PC-3 (cell line): ENCODE measurements at regions not wholly inside any gene's neighbourhood (a gene's known extent, or its start where the extent isn't known, plus 50 kb on each side); places are given as distances from the start of the nearest gene placed in this dataset.

Experiments used
- ATAC-seq: fragments of 200-7000 bp; cut with Tn5 transposase; 2 replicates; pipeline ENCODE4 v1.9.1; 2020; ENCODE audit warnings: mild to moderate bottlenecking, moderate library complexity
- BruUV-seq: library from RNA; stranded (reverse); fragments of 400-500 nt; replicated peaks from 2 replicates; lab custom pipeline; 2021; lab: Mats Ljungman, UMichigan
- CTCF ChIA-PET: fragments of 300-600 bp; sonication (Branson Sonifier 250); formaldehyde crosslinking; loops from one replicate; lab custom pipeline; 2022; ENCODE audit warnings: antibody characterized with exemption; lab: Charles Lee
- POLR2A ChIA-PET: fragments of 300-600 bp; sonication (Branson Sonifier 250); formaldehyde crosslinking; loops from one replicate; lab custom pipeline; 2022; ENCODE audit warnings: antibody characterized with exemption; ENCODE audit not compliant: unreplicated experiment; lab: Charles Lee
- DNase-seq: peaks from one replicate; pipeline ENCODE4 v3.0.0-alpha.2; 2015
- H2AFZ ChIP-seq: fragments of 300-600 bp; sonication (generic); 2 replicates; pipeline ENCODE4 v1.6.0; 2016; ENCODE audit warnings: antibody characterized with exemption, low read length
- H3F3A ChIP-seq: fragments of 300-600 bp; sonication (generic); one replicate; pipeline ENCODE4 v1.6.0; 2017; ENCODE audit warnings: antibody characterized with exemption, low read length, control low read depth, mild to moderate bottlenecking; ENCODE audit not compliant: unreplicated experiment
- H3K27ac ChIP-seq: fragments of 300-600 bp; sonication (generic); 2 replicates; pipeline ENCODE4 v1.5.1; 2016; ENCODE audit warnings: mild to moderate bottlenecking, low read length
- H3K27me3 ChIP-seq: fragments of 300-600 bp; sonication (generic); 2 replicates; pipeline ENCODE4 v1.6.1; 2016; ENCODE audit warnings: low read length, mixed read lengths
- H3K36me3 ChIP-seq: fragments of 300-600 bp; sonication (generic); 2 replicates; pipeline ENCODE4 v1.6.1; 2016; ENCODE audit warnings: low read depth, mixed run types, low read length, mixed read lengths
- H3K4me1 ChIP-seq: fragments of 300-600 bp; sonication (generic); 2 replicates; pipeline ENCODE4 v1.5.1; 2016; ENCODE audit warnings: low read length; ENCODE audit not compliant: insufficient read depth
- H3K4me2 ChIP-seq: fragments of 300-600 bp; sonication (generic); 2 replicates; pipeline ENCODE4 v1.6.0; 2016; ENCODE audit warnings: low read length
- H3K4me3 ChIP-seq: fragments of 300-600 bp; sonication (generic); 2 replicates; pipeline ENCODE4 v1.5.1; 2016; ENCODE audit warnings: mild to moderate bottlenecking, low read length, mixed read lengths
- H3K79me2 ChIP-seq: fragments of 300-600 bp; sonication (generic); 2 replicates; pipeline ENCODE4 v1.6.1; 2017; ENCODE audit warnings: low read length, mixed read lengths
- H3K9ac ChIP-seq: fragments of 300-600 bp; sonication (generic); 2 replicates; pipeline ENCODE4 v1.6.0; 2016; ENCODE audit warnings: mild to moderate bottlenecking, low read length
- H3K9me2 ChIP-seq: fragments of 300-600 bp; sonication (generic); replicated peaks from 2 replicates; pipeline ENCODE4 v1.6.1; 2016; ENCODE audit warnings: mixed run types, low read length, mixed read lengths
- H3K9me3 ChIP-seq: fragments of 300-600 bp; sonication (generic); 2 replicates; pipeline ENCODE4 v1.6.1; 2016; ENCODE audit warnings: low read length, mixed read lengths
- H4K20me1 ChIP-seq: fragments of 300-600 bp; sonication (generic); 2 replicates; pipeline ENCODE4 v1.6.1; 2016; ENCODE audit warnings: low read length, mixed read lengths
- EZH2 ChIP-seq: fragments of 300-600 bp; sonication (generic); IDR thresholded peaks from one replicate; pipeline ENCODE4 v1.6.1; 2017; ENCODE audit warnings: antibody characterized with exemption, mild to moderate bottlenecking, low read length; ENCODE audit not compliant: unreplicated experiment
- EZH2phosphoT487 ChIP-seq: fragments of 300-600 bp; sonication (generic); IDR thresholded peaks from 2 replicates; pipeline ENCODE4 v1.6.1; 2018; ENCODE audit warnings: mild to moderate bottlenecking, antibody characterized with exemption, low read length, borderline replicate concordance
- intact Hi-C: fragments of 100-400 bp; cut with micrococcal nuclease; formaldehyde crosslinking; loops from 2 replicates; pipeline ENCODE4 v1.9.0; 2023
- TF ChIP-seq, protein P1 (sequence below): fragments of 300-600 bp; sonication (generic); conservative IDR thresholded peaks from 2 replicates; pipeline ENCODE4 v1.5.1; 2017; ENCODE audit warnings: antibody characterized with exemption, low read depth, mild to moderate bottlenecking, low read length

DNA sequence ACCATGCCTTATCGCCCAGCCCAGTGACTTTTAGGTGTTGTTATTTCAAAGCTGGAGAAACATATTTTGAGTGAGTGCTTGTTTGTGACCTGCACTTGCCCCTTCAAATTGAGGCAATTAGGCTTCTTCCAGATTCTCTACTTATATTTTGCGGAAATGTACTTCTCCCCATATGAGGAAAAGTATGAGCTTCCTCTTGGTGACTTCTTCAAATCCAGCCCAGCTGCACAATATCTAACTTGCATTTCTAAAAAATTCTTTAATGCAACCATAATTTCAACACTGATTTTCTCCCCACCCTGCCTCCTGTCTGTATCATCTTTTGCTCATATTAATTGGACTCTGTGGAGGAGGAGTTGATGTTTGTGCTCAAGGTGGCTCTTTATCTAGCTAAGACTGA, 391.2 kb upstream of the POU3F3 start:
- Histone ChIP-seq H3K9ac (no peak overlapping the region), H2AFZ (no peak overlapping the region), H3K27ac (no peak overlapping the region), H3K79me2 (no peaks in the 10 kb centered on the region), H3K9me3 (no peaks in the 10 kb centered on the region), H3K27me3 (no peaks in the 10 kb centered on the region), H3K4me1 (no peaks in the 10 kb centered on the region), H3K9me2 (no peaks in the 10 kb centered on the region), H3K4me3 (no peak overlapping the region), H3K36me3 (no peaks in the 10 kb centered on the region), H3F3A (no peaks in the 10 kb centered on the region), H4K20me1 (no peaks in the 10 kb centered on the region), H3K4me2 (no peak overlapping the region)
- no TSS peak for BruUV-seq
- DNase-seq (no peak), ATAC-seq (no peak)
- CTCF ChIA-PET, result no interaction called here
- intact Hi-C loops, result no loop called here
- TF ChIP-seq, protein P1, sequence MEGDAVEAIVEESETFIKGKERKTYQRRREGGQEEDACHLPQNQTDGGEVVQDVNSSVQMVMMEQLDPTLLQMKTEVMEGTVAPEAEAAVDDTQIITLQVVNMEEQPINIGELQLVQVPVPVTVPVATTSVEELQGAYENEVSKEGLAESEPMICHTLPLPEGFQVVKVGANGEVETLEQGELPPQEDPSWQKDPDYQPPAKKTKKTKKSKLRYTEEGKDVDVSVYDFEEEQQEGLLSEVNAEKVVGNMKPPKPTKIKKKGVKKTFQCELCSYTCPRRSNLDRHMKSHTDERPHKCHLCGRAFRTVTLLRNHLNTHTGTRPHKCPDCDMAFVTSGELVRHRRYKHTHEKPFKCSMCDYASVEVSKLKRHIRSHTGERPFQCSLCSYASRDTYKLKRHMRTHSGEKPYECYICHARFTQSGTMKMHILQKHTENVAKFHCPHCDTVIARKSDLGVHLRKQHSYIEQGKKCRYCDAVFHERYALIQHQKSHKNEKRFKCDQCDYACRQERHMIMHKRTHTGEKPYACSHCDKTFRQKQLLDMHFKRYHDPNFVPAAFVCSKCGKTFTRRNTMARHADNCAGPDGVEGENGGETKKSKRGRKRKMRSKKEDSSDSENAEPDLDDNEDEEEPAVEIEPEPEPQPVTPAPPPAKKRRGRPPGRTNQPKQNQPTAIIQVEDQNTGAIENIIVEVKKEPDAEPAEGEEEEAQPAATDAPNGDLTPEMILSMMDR, result no peak
- no peak for TF ChIP-seq EZH2phosphoT487
- no peak for TF ChIP-seq EZH2
- POLR2A ChIA-PET, result no interaction called here

DNA sequence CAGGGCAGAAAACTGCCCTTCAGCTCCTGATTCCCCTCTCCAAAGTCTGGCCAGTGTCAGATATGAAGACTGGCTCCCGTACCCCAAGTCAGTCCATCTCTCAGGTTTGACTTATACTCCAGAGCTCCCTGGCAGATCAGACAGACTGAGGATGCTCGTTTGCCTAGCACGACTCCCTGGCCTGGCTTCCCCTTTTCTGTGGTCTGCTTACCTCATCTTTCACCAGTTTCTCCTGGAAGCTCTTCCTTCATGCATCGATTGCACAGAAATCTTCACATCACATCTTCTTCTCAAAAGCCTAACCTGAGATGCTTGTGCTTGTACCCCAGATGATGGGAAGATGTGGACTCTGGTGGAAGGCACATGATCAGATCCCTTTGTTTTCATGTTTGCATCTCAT, 387.9 kb upstream of the POU3F3 start:
- POLR2A ChIA-PET, result no interaction called here
- H4K20me1 ChIP-seq, result no peaks in the 10 kb centered on the region
- intact Hi-C loops, result no loop called here
- no peak overlapping the region for H3K4me3 ChIP-seq
- TF ChIP-seq EZH2 (no peak), EZH2phosphoT487 (no peak)
- TF ChIP-seq, protein P1, result no peak
- CTCF ChIA-PET, result no interaction called here
- H3K27ac ChIP-seq, result no peak overlapping the region
- H3K9me3 ChIP-seq, result no peaks in the 10 kb centered on the region
- H3K79me2 ChIP-seq, result no peaks in the 10 kb centered on the region
- ATAC-seq (no peak), DNase-seq (no peak)
- H3K9me2 ChIP-seq, result no peaks in the 10 kb centered on the region
- no peak overlapping the region for H3K9ac ChIP-seq
- H3K36me3 ChIP-seq, result no peaks in the 10 kb centered on the region
- H3F3A ChIP-seq, result no peaks in the 10 kb centered on the region
- no peak overlapping the region for H2AFZ ChIP-seq
- H3K4me1 ChIP-seq, result no peaks in the 10 kb centered on the region
- BruUV-seq, result no TSS peak
- H3K27me3 ChIP-seq, result no peaks in the 10 kb centered on the region; the same call in 1 of the 2 replicates
- H3K4me2 ChIP-seq, result no peak overlapping the region

DNA sequence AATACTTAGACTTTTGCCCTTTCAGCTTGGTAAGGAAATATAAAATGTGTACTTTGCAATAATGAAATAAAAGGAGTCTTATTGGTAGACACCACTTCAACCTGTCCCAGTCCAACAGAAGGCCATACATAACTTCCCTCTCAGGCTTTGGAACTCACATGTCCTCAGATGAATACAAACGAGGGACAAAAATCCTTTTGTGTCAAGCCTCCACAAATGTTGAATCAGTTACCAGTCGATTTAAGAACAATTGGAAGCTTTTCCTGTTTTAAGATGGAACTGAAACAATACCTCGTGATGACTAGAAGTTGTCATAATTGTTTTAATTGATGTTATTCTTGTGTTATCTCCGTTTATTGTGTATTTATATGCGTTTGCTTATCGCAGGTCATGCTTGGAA, 385.1 kb upstream of the POU3F3 start:
- no peak overlapping the region for H2AFZ ChIP-seq
- ChIA-PET POLR2A (no interaction called here), CTCF (no interaction called here)
- ATAC-seq (no peak), DNase-seq (no peak)
- no peaks in the 10 kb centered on the region for H4K20me1 ChIP-seq
- no peaks in the 10 kb centered on the region for H3K36me3 ChIP-seq
- no peak overlapping the region for H3K9ac ChIP-seq
- no peaks in the 10 kb centered on the region for H3K9me3 ChIP-seq
- no peaks in the 10 kb centered on the region; the same call in 1 of the 2 replicates for H3K27me3 ChIP-seq
- H3K4me1 ChIP-seq, result no peaks in the 10 kb centered on the region
- no peaks in the 10 kb centered on the region for H3F3A ChIP-seq
- H3K4me2 ChIP-seq, result no peak overlapping the region
- no TSS peak for BruUV-seq
- H3K4me3 ChIP-seq, result no peak overlapping the region
- no peak for TF ChIP-seq EZH2
- TF ChIP-seq, protein P1, result no peak
- no peak for TF ChIP-seq EZH2phosphoT487
- intact Hi-C loops, result no loop called here
- H3K27ac ChIP-seq, result no peak overlapping the region
- no peaks in the 10 kb centered on the region for H3K79me2 ChIP-seq
- H3K9me2 ChIP-seq, result no peaks in the 10 kb centered on the region
